C4-2B (cell line): ENCODE measurements at regions not wholly inside any gene's neighbourhood (a gene's known extent, or its start where the extent isn't known, plus 50 kb on each side); places are given as distances from the start of the nearest gene placed in this dataset.
"Not testable (repeated sequence)": the region's sequence is repeated elsewhere in the genome, so short reads cannot be mapped to it uniquely, and the experiment has no call there.

Source experiments
- H3K27ac ChIP-seq: fragments of 450-650 bp; 2 replicates; pipeline ENCODE4 v1.5.1; 2017
- ZFX ChIP-seq: fragments of 450-650 bp; IDR thresholded peaks from 2 replicates; pipeline ENCODE4 v1.6.1; 2017
- TF ChIP-seq, protein P1 (sequence below): fragments of 450-650 bp; conservative IDR thresholded peaks from 2 replicates; pipeline ENCODE4 v1.5.1; 2017; ENCODE audit warnings: mild to moderate bottlenecking

DNA sequence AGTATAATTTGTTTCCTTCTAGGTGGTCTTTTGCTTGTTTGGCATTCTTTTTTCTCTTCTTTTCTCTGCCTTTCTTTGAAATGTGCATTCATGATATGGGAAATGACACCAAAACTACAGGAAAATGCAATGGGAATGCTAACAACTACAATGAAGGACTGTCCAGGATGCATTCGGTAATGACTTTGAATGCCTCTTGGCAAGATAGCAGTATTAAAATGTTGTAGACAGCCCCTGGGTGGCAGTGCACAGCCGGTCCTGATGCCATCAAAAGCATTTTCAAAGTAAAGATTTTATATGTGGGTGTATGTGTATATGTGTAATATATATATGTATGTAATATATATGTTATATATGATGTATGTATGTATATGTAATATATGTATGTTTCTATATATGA is 218.8 kb upstream of the MMS22L start:
- TF ChIP-seq ZFX = no peak
- TF ChIP-seq, protein P1, sequence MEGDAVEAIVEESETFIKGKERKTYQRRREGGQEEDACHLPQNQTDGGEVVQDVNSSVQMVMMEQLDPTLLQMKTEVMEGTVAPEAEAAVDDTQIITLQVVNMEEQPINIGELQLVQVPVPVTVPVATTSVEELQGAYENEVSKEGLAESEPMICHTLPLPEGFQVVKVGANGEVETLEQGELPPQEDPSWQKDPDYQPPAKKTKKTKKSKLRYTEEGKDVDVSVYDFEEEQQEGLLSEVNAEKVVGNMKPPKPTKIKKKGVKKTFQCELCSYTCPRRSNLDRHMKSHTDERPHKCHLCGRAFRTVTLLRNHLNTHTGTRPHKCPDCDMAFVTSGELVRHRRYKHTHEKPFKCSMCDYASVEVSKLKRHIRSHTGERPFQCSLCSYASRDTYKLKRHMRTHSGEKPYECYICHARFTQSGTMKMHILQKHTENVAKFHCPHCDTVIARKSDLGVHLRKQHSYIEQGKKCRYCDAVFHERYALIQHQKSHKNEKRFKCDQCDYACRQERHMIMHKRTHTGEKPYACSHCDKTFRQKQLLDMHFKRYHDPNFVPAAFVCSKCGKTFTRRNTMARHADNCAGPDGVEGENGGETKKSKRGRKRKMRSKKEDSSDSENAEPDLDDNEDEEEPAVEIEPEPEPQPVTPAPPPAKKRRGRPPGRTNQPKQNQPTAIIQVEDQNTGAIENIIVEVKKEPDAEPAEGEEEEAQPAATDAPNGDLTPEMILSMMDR = no peak; the same call in 1 of the 2 replicates
- H3K27ac ChIP-seq = no peak overlapping the region

DNA sequence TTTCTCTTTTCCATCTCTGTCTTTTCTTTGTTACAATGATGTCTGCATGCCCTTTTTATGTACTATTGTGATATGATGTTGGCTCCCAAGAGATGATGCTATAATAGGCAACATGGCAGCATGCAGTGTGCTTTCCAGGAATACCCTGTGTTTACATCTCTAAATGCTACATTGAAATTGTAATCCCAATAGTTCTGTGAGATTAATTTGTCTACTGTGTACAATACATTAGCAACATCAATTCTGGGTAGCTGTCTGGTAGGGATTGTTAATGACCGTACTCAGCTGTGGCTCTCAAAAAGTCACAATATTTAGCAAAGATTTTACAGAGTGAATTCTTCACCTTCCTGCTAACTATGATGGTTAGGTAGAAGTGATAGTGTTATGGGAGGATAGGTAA is 225.6 kb upstream of the MMS22L start:
- TF ChIP-seq, protein P1 = no peak
- no peak for TF ChIP-seq ZFX

DNA sequence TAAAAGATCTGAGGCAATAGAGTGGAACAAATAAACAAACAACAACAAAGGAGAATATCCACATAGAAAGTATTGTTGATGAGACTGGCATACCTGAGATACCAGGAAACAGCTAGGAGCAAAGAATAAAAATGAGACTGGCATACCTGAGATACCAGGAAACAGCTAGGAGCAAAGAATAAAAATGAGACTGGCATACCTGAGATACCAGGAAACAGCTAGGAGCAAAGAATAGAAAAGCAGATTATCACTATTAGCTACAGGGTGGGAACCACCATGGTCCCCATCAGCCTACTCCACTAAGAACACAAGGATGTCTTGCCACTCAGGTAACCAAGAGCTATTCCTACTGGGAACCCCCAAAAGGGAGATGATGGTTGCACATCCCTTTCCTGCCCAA is 230.2 kb upstream of the MMS22L start:
- H3K27ac ChIP-seq = not testable (repeated sequence)

More for the DNA sequence above, 225.6 kb upstream of the MMS22L start:
- H3K27ac ChIP-seq = no peak overlapping the region

DNA sequence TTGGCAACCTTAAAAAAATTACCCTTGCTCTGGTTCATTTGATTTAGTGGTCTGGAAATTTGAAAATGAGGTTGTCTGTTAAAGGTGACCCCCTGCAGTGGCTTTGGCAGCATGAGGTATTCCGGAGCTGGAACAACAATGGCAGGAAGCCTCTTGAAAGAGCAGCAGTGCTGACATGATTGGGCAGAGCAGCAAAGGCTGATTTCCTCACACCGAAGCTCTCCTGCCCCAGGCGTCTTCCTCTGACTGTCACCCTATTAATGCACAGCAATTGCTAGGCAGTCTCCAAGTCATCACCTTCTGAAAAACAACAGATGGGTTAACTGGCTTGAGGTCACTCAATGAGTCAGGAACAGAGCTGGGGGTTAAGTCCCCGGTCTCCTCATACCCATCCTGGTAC is 241.8 kb upstream of the MMS22L start:
- H3K27ac ChIP-seq = no peak overlapping the region
- TF ChIP-seq ZFX = no peak
- TF ChIP-seq, protein P1 = no peak

DNA sequence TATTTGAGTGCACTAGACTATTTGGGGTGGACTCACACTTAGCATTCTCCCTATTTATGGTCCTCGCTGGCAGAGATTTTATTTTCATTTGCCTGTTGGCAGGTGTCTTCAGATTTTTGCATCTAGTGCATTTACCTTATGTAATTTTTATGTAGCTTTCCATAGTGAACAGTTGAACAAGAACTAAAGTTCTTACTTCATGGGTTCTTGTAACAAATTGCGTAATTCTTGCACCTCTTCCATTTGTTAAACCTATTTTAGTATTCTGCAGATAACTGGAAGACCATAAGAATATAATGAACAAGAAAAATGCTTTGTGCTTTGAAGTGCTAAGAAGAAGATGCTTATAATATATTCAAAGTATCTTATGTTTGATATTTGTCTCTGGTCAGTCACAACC is 252.8 kb upstream of the MMS22L start:
- H3K27ac ChIP-seq = no peak overlapping the region
- no peak for TF ChIP-seq ZFX
- TF ChIP-seq, protein P1 = no peak

DNA sequence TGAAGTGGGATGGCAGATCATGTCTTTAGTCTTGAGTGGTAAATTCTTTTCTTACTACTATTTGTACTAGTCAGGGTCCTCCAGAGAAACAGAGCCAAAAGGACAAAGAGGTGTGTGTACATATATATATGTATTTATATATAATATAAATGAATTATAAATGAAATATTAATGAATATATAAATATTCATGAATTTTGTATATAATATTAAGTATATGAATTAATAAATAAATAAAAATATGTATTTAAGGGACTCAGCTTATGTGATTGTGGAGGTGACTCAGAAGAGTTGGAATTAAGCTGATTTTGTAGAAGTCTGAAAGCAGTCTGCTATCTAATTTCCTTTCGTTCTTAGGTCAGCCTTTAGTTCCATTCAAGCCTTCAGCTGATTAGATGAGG is 265.3 kb upstream of the MMS22L start:
- H3K27ac ChIP-seq = no peak overlapping the region
- TF ChIP-seq, protein P1 = no peak
- TF ChIP-seq ZFX = no peak

DNA sequence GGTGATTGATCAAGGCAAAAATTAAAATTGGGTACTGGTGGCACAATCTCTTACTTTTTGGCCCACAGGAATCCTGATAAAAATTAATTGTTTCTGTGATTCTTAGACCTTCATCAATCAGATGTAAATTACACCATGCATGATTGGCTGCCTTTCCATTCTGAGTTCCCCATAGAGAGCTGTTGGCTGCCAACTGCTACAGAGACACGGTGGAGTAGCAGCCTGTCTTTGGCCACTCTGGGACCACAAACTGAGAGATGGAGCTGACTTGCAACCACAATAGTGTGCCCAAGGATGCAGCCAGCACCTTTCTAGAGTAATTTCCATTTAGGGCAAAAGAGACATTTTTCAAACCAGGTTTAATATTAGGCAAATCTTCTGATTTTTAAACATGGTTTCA is 274.3 kb upstream of the MMS22L start:
- TF ChIP-seq, protein P1 = no peak
- TF ChIP-seq ZFX = no peak
- H3K27ac ChIP-seq = no peak overlapping the region

DNA sequence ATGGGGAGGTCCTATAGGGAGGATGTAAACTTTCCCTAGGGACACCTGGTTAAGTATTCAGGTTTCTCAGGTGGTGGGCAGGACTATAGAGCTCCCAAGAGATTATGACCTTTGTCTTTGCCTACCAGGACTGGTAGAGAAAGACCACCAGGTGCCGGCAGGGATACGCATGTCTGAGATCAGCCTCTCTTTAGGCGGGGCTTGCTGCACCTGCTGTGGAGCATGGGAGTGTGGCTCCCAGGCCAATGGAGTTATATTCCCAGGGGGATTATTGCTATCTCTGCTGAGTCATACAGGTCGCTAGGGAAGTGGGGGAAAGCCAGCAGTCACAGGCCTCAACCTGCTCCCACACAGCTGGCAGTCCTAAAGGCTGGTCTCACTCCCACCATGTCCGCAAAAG is 280.5 kb upstream of the MMS22L start:
- no peak overlapping the region for H3K27ac ChIP-seq
- TF ChIP-seq ZFX = no peak
- TF ChIP-seq, protein P1 = no peak
